GM06990 (cell line): ENCODE measurements at regions not wholly inside any gene's neighbourhood (a gene's known extent, or its start where the extent isn't known, plus 50 kb on each side); places are given as distances from the start of the nearest gene placed in this dataset.

Experiments used
- DNase-seq: peaks from one replicate; pipeline ENCODE4 v3.0.0-alpha.2; 2011; ENCODE audit not compliant: insufficient read length; ENCODE audit errors: extremely low read depth
- H3K27me3 ChIP-seq: replicated peaks from 2 replicates; pipeline ENCODE4 v1.6.0; 2011; ENCODE audit warnings: low read length; ENCODE audit not compliant: control insufficient read depth, insufficient read depth
- H3K36me3 ChIP-seq: 2 replicates; pipeline ENCODE4 v1.5.1; 2011; ENCODE audit warnings: low read length; ENCODE audit not compliant: control insufficient read depth, insufficient read depth
- H3K4me3 ChIP-seq: replicated peaks from 2 replicates; pipeline ENCODE4 v1.5.1; 2011; ENCODE audit warnings: low read depth, mild to moderate bottlenecking, control low read depth, low read length
- CTCF ChIP-seq: IDR thresholded peaks from 2 replicates; pipeline ENCODE4 v1.5.1; 2011; ENCODE audit warnings: low read length, control low read depth, mild to moderate bottlenecking, inconsistent platforms; ENCODE audit not compliant: insufficient read depth, poor library complexity, severe bottlenecking

GRCh38 chr5:124433170-124433569 is 313.3 kb downstream of the ZNF608 start:
- DNase-seq: no peak
- H3K27me3 ChIP-seq: no peaks in the 10 kb centered on the region
- H3K4me3 ChIP-seq: no peak overlapping the region
- TF ChIP-seq CTCF: no peak
- no peaks in the 10 kb centered on the region for H3K36me3 ChIP-seq

DNA sequence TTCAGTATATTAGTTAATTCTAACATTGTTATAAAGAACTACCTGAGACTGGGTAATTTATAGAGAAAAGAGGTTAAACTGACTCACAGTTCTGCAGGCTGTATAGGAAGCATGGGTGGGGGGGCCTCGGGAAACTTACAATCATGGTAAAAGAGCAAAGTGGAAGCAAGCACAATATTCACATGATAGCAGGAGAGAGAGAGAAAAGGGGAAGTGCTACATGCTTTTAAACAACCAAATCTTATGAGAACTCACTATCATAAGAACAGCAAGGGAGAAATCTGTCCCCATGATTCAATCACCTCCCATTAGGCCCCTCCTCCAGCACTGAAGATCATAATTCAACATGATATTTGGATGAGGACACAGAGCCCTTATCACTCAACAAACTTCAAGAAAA is 324.9 kb downstream of the ZNF608 start:
- Histone ChIP-seq H3K27me3 (no peaks in the 10 kb centered on the region), H3K4me3 (no peak overlapping the region), H3K36me3 (no peaks in the 10 kb centered on the region)
- TF ChIP-seq CTCF: no peak
- no peak for DNase-seq

DNA sequence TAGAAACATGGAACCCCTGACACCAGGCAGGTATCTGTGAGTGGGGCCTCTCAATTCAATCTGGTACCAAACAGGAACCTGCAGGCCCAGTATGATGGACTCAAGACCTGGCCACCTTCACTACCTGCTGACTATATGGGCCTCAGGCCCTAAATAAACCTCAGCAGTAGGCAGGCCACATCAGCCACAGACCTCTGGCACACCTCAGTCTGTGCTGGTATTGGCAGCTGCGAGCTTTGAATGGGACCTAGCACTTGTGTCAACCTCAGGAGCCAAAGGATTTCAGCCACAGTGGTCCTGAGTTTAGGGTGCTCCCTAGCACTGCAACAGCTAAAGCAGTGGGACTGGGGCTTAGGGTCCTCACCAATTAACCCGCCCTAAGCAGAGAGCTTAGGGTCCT is 325.5 kb downstream of the ZNF608 start:
- TF ChIP-seq CTCF: no peak
- no peak for DNase-seq

GRCh38 chr5:124419531-124419930 is 326.9 kb downstream of the ZNF608 start:
- no peak for TF ChIP-seq CTCF
- Histone ChIP-seq H3K27me3 (no peaks in the 10 kb centered on the region), H3K36me3 (no peaks in the 10 kb centered on the region), H3K4me3 (no peak overlapping the region)
- DNase-seq: no peak

More for the DNA sequence above, 325.5 kb downstream of the ZNF608 start:
- Histone ChIP-seq H3K27me3 (no peaks in the 10 kb centered on the region), H3K36me3 (no peaks in the 10 kb centered on the region), H3K4me3 (no peak overlapping the region)

- Histone ChIP-seq H3K27me3 (no peaks in the 10 kb centered on the region), H3K4me3 (no peak overlapping the region), H3K36me3 (no peaks in the 10 kb centered on the region)
- TF ChIP-seq CTCF: no peak
- no peak for DNase-seq
Observed at GRCh38 chr5:124418390-124418789, 328.0 kb downstream of the ZNF608 start.

DNA sequence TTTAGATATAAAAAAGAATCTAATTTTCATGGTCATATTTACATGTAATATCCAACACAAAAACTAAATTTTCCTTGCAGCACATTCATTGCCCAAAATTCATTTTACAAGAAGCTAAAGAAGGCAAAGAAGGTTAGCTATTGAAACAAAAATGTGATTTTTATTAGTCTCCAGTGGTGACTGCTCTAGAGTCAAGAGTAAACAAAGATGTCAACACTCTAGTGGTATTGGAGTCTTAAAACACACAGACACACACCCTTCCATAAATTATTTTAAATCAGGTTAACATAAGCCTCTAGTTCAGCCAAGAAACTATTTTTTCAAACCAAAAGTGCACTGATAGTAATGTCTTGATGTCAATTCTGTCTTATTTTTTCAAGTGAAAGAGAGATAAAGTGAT is 329.2 kb downstream of the ZNF608 start:
- no peak for DNase-seq
- TF ChIP-seq CTCF: no peak
- Histone ChIP-seq H3K4me3 (no peak overlapping the region), H3K36me3 (no peaks in the 10 kb centered on the region), H3K27me3 (no peaks in the 10 kb centered on the region)
